ENCODE measurements at regions not wholly inside any gene's neighbourhood (a gene's known extent, or its start where the extent isn't known, plus 50 kb on each side); places are given as distances from the start of the nearest gene placed in this dataset.

DNA sequence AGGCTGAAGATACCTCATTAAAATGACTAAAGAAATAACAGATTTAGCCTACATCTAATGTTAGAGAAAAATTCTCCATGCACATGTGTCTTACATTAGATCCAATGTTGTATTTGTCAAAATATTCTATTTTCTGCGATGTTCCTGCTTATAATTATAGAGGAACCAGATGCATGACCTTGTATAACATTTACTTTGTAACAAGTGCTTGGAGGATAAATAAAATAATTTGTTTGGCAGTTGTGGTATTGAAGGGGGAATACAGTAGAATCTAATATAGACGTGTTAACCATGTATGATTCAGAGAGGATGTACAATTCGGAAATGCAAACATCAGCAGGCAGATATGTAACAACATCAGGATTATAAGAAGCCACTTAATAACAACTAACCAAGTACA is 922.2 kb downstream of the TUSC7 start:
- Histone ChIP-seq H2BK120ac (replicated peaks; ENCODE audit: low read depth, low read length) (no peak overlapping the region), H2BK12ac (ENCODE audit: low read depth, low read length) (no peak overlapping the region), H3K4me1 (replicated peaks in 1 of 4; ENCODE audit: control insufficient read depth in 3 of 4, insufficient read depth in 4 of 4, low read length in 3 of 4) (no peaks in the 10 kb centered on the region), H3K23me2 (ENCODE audit: low read depth, low read length) (no peaks in the 10 kb centered on the region), H2BK5ac (ENCODE audit: low read depth, low read length) (no peak overlapping the region), H3K36me3 (ENCODE audit: control insufficient read depth in 2 of 4, insufficient read depth in 4 of 4, low read length in 3 of 4) (no peaks in the 10 kb centered on the region), H3K79me1 (ENCODE audit: low read depth, low read length) (no peaks in the 10 kb centered on the region), H3K27ac (ENCODE audit: low read depth, low read length) (no peak overlapping the region), H3K23ac (ENCODE audit: insufficient read length) (no peak overlapping the region), H3K4me3 (ENCODE audit: extremely low read depth in 1 of 4, insufficient read depth in 2 of 4, low read depth in 3 of 4, low read length in 4 of 4) (no peak overlapping the region), H2BK20ac (ENCODE audit: low read length) (no peak overlapping the region), H3K4ac (replicated peaks; ENCODE audit: insufficient read length, low read depth, low read length) (no peak overlapping the region), H4K5ac (ENCODE audit: insufficient read length, low read depth, low read length) (no peak overlapping the region), H3K14ac (ENCODE audit: insufficient read length) (no peak overlapping the region), H4K20me1 (replicated peaks in 1 of 2; ENCODE audit: control insufficient read depth in 1 of 2, insufficient read depth in 2 of 2, low read length in 2 of 2) (no peaks in the 10 kb centered on the region), H4K91ac (replicated peaks; ENCODE audit: insufficient read length, low read length) (no peak overlapping the region), H2AK5ac (ENCODE audit: low read depth, low read length) (no peak overlapping the region), H3K56ac (replicated peaks; ENCODE audit: insufficient read length, low read depth, low read length) (no peak overlapping the region), H3K9me3 (ENCODE audit: insufficient read depth in 2 of 2, low read depth in 1 of 2, low read length in 1 of 2) (no peaks in the 10 kb centered on the region), H3K18ac (ENCODE audit: extremely low read depth, low read length) (no peak overlapping the region), H2BK15ac (ENCODE audit: low read length) (no peak overlapping the region), H3K4me2 (ENCODE audit: insufficient read depth in 1 of 2, low read depth in 2 of 2, low read length in 2 of 2) (no peak overlapping the region), H3K27me3 (replicated peaks in 1 of 4; ENCODE audit: control insufficient read depth in 3 of 4, extremely low read depth in 1 of 4, insufficient read depth in 3 of 4, low read length in 3 of 4) (no peaks in the 10 kb centered on the region), H4K8ac (ENCODE audit: extremely low read depth, insufficient read depth, low read length) (no peak overlapping the region), H3K9ac (replicated peaks in 1 of 4; ENCODE audit: extremely low read depth in 1 of 4, low read depth in 3 of 4, low read length in 3 of 4) (no peak overlapping the region), H2AFZ (ENCODE audit: low read length) (no peak overlapping the region), H3K79me2 (ENCODE audit: control insufficient read depth in 1 of 2, insufficient read depth in 2 of 2, low read length in 2 of 2) (no peaks in the 10 kb centered on the region)
- 93% methylated on average over 3 of the region's 3 CpGs; no CpG with 5 or more reads in 1 of the 2 experiments for WGBS, 2 experiments (ENCODE audit: extremely low coverage in 1 of 2, insufficient coverage in 1 of 2, insufficient read length in 1 of 2, insufficient replicate concordance in 2 of 2, low coverage in 1 of 2, low lambda C conversion rate in 2 of 2, missing lambda C conversion rate in 1 of 2)
- DNase-seq (ENCODE audit: low read depth in 1 of 2, low spot score in 2 of 2): no peak
- ChIA-PET POLR2A (ENCODE audit: partially characterized antibody) (no interaction called here), CTCF (ENCODE audit: partially characterized antibody) (no interaction called here)
- FAIRE-seq: no peak
- TF ChIP-seq SIN3A (conservative IDR thresholded peaks at IDR 0.05 in 1 of 2, IDR thresholded peaks at IDR 0.05 in 1 of 2; ENCODE audit: low read depth in 1 of 2, low read length in 2 of 2) (no peak), YY1 (IDR thresholded peaks at IDR 0.05; ENCODE audit: low read depth, low read length) (no peak), TAF7 (optimal IDR thresholded peaks at IDR 0.05; ENCODE audit: borderline replicate concordance, low read depth, low read length) (no peak), RNF2 (IDR thresholded peaks at IDR 0.05; ENCODE audit: borderline replicate concordance, low read depth, low read length, missing control alignments, poor library complexity, severe bottlenecking) (no peak), SRF (IDR thresholded peaks at IDR 0.05; ENCODE audit: low read depth, low read length) (no peak), EGR1 (IDR thresholded peaks at IDR 0.05; ENCODE audit: borderline replicate concordance, low read depth, low read length) (no peak), FOSL1 (IDR thresholded peaks at IDR 0.05; ENCODE audit: insufficient read depth, low read depth, low read length) (no peak), RBBP5 (IDR thresholded peaks at IDR 0.05; ENCODE audit: borderline replicate concordance, low read depth, low read length) (no peak), RXRA (IDR thresholded peaks at IDR 0.05; ENCODE audit: insufficient read depth, low read depth, low read length) (no peak), KDM5A (IDR thresholded peaks at IDR 0.05; ENCODE audit: low read length) (no peak), MAFK (IDR thresholded peaks at IDR 0.05; ENCODE audit: low read depth, low read length) (no peak)
- TF ChIP-seq, protein P1, sequence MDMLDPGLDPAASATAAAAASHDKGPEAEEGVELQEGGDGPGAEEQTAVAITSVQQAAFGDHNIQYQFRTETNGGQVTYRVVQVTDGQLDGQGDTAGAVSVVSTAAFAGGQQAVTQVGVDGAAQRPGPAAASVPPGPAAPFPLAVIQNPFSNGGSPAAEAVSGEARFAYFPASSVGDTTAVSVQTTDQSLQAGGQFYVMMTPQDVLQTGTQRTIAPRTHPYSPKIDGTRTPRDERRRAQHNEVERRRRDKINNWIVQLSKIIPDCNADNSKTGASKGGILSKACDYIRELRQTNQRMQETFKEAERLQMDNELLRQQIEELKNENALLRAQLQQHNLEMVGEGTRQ (IDR thresholded peaks at IDR 0.05; ENCODE audit: low read length): no peak
- TF ChIP-seq, protein P2, sequence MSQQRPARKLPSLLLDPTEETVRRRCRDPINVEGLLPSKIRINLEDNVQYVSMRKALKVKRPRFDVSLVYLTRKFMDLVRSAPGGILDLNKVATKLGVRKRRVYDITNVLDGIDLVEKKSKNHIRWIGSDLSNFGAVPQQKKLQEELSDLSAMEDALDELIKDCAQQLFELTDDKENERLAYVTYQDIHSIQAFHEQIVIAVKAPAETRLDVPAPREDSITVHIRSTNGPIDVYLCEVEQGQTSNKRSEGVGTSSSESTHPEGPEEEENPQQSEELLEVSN (IDR thresholded peaks at IDR 0.05): no peak
